Ectodermal cell (in vitro differentiated cells): ENCODE measurements at regions not wholly inside any gene's neighbourhood (a gene's known extent, or its start where the extent isn't known, plus 50 kb on each side); places are given as distances from the start of the nearest gene placed in this dataset.

Experiments
- H3K27ac ChIP-seq: 2 replicates; pipeline ENCODE4 v1.7.0; 2013; ENCODE audit warnings: mild to moderate bottlenecking, low read depth, low read length; ENCODE audit not compliant: insufficient read depth, poor library complexity, severe bottlenecking
- H3K27me3 ChIP-seq: 2 replicates; pipeline ENCODE4 v1.7.0; 2013; ENCODE audit warnings: mild to moderate bottlenecking, low read length; ENCODE audit not compliant: insufficient read depth, control insufficient read depth, poor library complexity, severe bottlenecking
- H3K36me3 ChIP-seq: one replicate; pipeline ENCODE4 v1.7.0; 2013; ENCODE audit warnings: low read length; ENCODE audit not compliant: control insufficient read depth, insufficient read depth
- H3K4me1 ChIP-seq: one replicate; pipeline ENCODE4 v1.7.0; 2013; ENCODE audit warnings: low read length; ENCODE audit not compliant: control insufficient read depth, insufficient read depth
- H3K4me3 ChIP-seq: 2 replicates; pipeline ENCODE4 v1.7.0; 2013; ENCODE audit warnings: low read depth, low read length, control low read depth; ENCODE audit not compliant: insufficient read depth
- H3K9me3 ChIP-seq: 2 replicates; pipeline ENCODE4 v1.7.0; 2013; ENCODE audit warnings: mild to moderate bottlenecking, low read length, moderate library complexity; ENCODE audit not compliant: control insufficient read depth
- WGBS, 2 experiments: methylation state at CpG; one replicate each; pipeline ENCODE4 v1.1.7; 2013; ENCODE audit warnings: missing lambda C conversion rate in 2 of 2; 5-methylcytosine and 5-hydroxymethylcytosine counted together

GRCh38 chr2:8170552-8171327 is 511.1 kb upstream of the ID2 start:
- no peak overlapping the region for H3K4me3 ChIP-seq
- no peaks in the 10 kb centered on the region for H3K36me3 ChIP-seq
- H3K27me3 ChIP-seq, result no peaks in the 10 kb centered on the region
- no peak overlapping the region for H3K27ac ChIP-seq
- no peaks in the 10 kb centered on the region for H3K9me3 ChIP-seq
- H3K4me1 ChIP-seq, result no peaks in the 10 kb centered on the region
- WGBS, 2 experiments, result 89% methylated on average over 6 to 7 of the region's 7 CpGs

GRCh38 chr2:8171608-8172007 is 510.2 kb upstream of the ID2 start:
- Histone ChIP-seq H3K9me3 (no peaks in the 10 kb centered on the region), H3K36me3 (no peaks in the 10 kb centered on the region), H3K27me3 (no peaks in the 10 kb centered on the region), H3K4me3 (no peak overlapping the region), H3K27ac (no peak overlapping the region), H3K4me1 (no peaks in the 10 kb centered on the region)
- 88 to 98% methylated on average over 2 of the region's 2 CpGs for WGBS, 2 experiments

- H3K9me3 ChIP-seq, result no peaks in the 10 kb centered on the region
- H3K27ac ChIP-seq, result no peak overlapping the region
- H3K36me3 ChIP-seq, result no peaks in the 10 kb centered on the region
- WGBS, 2 experiments, result 95 to 96% methylated on average over 17 of the region's 17 CpGs
- no peak overlapping the region for H3K4me3 ChIP-seq
- H3K4me1 ChIP-seq, result no peaks in the 10 kb centered on the region
- H3K27me3 ChIP-seq, result no peaks in the 10 kb centered on the region
Measured at GRCh38 chr2:8172661-8173060, 509.2 kb upstream of the ID2 start.

- H3K27ac ChIP-seq, result no peak overlapping the region
- H3K4me3 ChIP-seq, result no peak overlapping the region
- 92 to 97% methylated on average over 6 of the region's 6 CpGs for WGBS, 2 experiments
- H3K4me1 ChIP-seq, result no peaks in the 10 kb centered on the region
- no peaks in the 10 kb centered on the region for H3K36me3 ChIP-seq
- H3K27me3 ChIP-seq, result no peaks in the 10 kb centered on the region
- H3K9me3 ChIP-seq, result no peaks in the 10 kb centered on the region
Measured at GRCh38 chr2:8174641-8175257, 507.1 kb upstream of the ID2 start.

- Histone ChIP-seq H3K27ac (no peak overlapping the region), H3K9me3 (no peaks in the 10 kb centered on the region), H3K4me3 (no peak overlapping the region), H3K4me1 (no peaks in the 10 kb centered on the region), H3K36me3 (no peaks in the 10 kb centered on the region), H3K27me3 (no peaks in the 10 kb centered on the region)
- 93% methylated on average over 2 of the region's 2 CpGs; no CpG with 5 or more reads in 1 of the 2 experiments for WGBS, 2 experiments
Measured at GRCh38 chr2:8176887-8177286, 505.0 kb upstream of the ID2 start.

- 94 to 100% methylated on average over 1 of the region's 2 CpGs for WGBS, 2 experiments
- no peaks in the 10 kb centered on the region for H3K36me3 ChIP-seq
- no peak overlapping the region for H3K4me3 ChIP-seq
Measured at GRCh38 chr2:8177566-8177965, 504.3 kb upstream of the ID2 start.

GRCh38 chr2:8178911-8179310 is 502.9 kb upstream of the ID2 start:
- H3K27ac ChIP-seq, result no peak overlapping the region
- no peaks in the 10 kb centered on the region for H3K9me3 ChIP-seq
- 87 to 89% methylated on average over 6 to 7 of the region's 7 CpGs for WGBS, 2 experiments
- no peaks in the 10 kb centered on the region for H3K4me1 ChIP-seq
- no peaks in the 10 kb centered on the region for H3K36me3 ChIP-seq
- no peak overlapping the region for H3K4me3 ChIP-seq
- no peaks in the 10 kb centered on the region for H3K27me3 ChIP-seq

More at GRCh38 chr2:8177566-8177965, 504.3 kb upstream of the ID2 start:
- Histone ChIP-seq H3K27ac (no peak overlapping the region), H3K4me1 (no peaks in the 10 kb centered on the region), H3K9me3 (no peaks in the 10 kb centered on the region), H3K27me3 (no peaks in the 10 kb centered on the region)

GRCh38 chr2:8189316-8189715 is 492.5 kb upstream of the ID2 start:
- H3K4me3 ChIP-seq, result no peak overlapping the region
- WGBS, 2 experiments, result 94% methylated on average over 6 of the region's 6 CpGs
- no peaks in the 10 kb centered on the region for H3K9me3 ChIP-seq
- H3K27ac ChIP-seq, result no peak overlapping the region
- H3K36me3 ChIP-seq, result no peaks in the 10 kb centered on the region
- H3K27me3 ChIP-seq, result no peaks in the 10 kb centered on the region
- H3K4me1 ChIP-seq, result peaks cover 15% of the 10 kb centered on the region

GRCh38 chr2:8190279-8190678 is 491.6 kb upstream of the ID2 start:
- WGBS, 2 experiments, result no CpG with 5 or more reads among the region's 1 CpG
- no peaks in the 10 kb centered on the region for H3K9me3 ChIP-seq
- H3K4me1 ChIP-seq, result peaks cover 15% of the 10 kb centered on the region
- H3K27ac ChIP-seq, result no peak overlapping the region
- no peak overlapping the region for H3K4me3 ChIP-seq
- no peaks in the 10 kb centered on the region for H3K27me3 ChIP-seq
- no peaks in the 10 kb centered on the region for H3K36me3 ChIP-seq

GRCh38 chr2:8191427-8191826 is 490.4 kb upstream of the ID2 start:
- peaks cover 15% of the 10 kb centered on the region for H3K4me1 ChIP-seq

More at GRCh38 chr2:8191427-8191826, 490.4 kb upstream of the ID2 start:
- no peaks in the 10 kb centered on the region for H3K9me3 ChIP-seq
- WGBS, 2 experiments, result 95 to 99% methylated on average over 2 of the region's 4 CpGs
- no peaks in the 10 kb centered on the region for H3K36me3 ChIP-seq
- H3K4me3 ChIP-seq, result no peak overlapping the region
- H3K27ac ChIP-seq, result no peak overlapping the region
- H3K27me3 ChIP-seq, result no peaks in the 10 kb centered on the region
